Spleen (tissue), 11 donors: ENCODE measurements at regions not wholly inside any gene's neighbourhood (a gene's known extent, or its start where the extent isn't known, plus 50 kb on each side); places are given as distances from the start of the nearest gene placed in this dataset.

Source experiments
- DNase-seq: peaks from one replicate; pipeline ENCODE4 v3.0.0-alpha.2; 2020
- H3K27ac ChIP-seq, 8 donors: fragments of 200-600 bp; sonication (generic) in 7 of 8; 1 replicate in 4 of 8; 2 replicates in 4 of 8; pipeline versions ENCODE4 v1.5.0 to v1.8.0; 2016 to 2021; ENCODE audit warnings: inconsistent platforms in 4 of 8, mild to moderate bottlenecking in 4 of 8, moderate library complexity in 1 of 8
- H3K27me3 ChIP-seq, 7 donors: fragments of 200-600 bp; sonication (generic) in 6 of 7; replicated peaks in 1 of 7; 1 replicate in 4 of 7; 2 replicates in 3 of 7; pipeline versions ENCODE4 v1.5.0 to v1.8.0; 2016 to 2021; ENCODE audit warnings: inconsistent platforms in 3 of 7, mild to moderate bottlenecking in 1 of 7
- H3K36me3 ChIP-seq, 6 donors: fragments of 200-600 bp; sonication (generic) in 5 of 6; 1 replicate in 4 of 6; 2 replicates in 2 of 6; pipeline versions ENCODE4 v1.5.0 to v1.8.0; 2016 to 2021; ENCODE audit warnings: inconsistent platforms in 2 of 6
- H3K4me1 ChIP-seq, 6 donors: fragments of 200-600 bp; sonication (generic) in 5 of 6; 1 replicate in 3 of 6; 2 replicates in 3 of 6; pipeline versions ENCODE4 v1.5.0 to v1.8.0; 2016 to 2021; ENCODE audit warnings: inconsistent platforms in 3 of 6
- H3K4me3 ChIP-seq, 8 donors: fragments of 200-600 bp; sonication (generic) in 7 of 8; 1 replicate in 4 of 8; 2 replicates in 4 of 8; pipeline versions ENCODE4 v1.5.0 to v1.8.0; 2016 to 2021; ENCODE audit warnings: inconsistent platforms in 4 of 8, mild to moderate bottlenecking in 4 of 8, moderate library complexity in 2 of 8
- H3K9me3 ChIP-seq, 8 donors: fragments of 200-600 bp; sonication (generic) in 7 of 8; 1 replicate in 4 of 8; 2 replicates in 4 of 8; pipeline versions ENCODE4 v1.5.0 to v1.8.0; 2016 to 2021; ENCODE audit warnings: inconsistent platforms in 4 of 8
- POLR2A ChIP-seq, 3 donors: fragments of 450-650 bp; IDR thresholded peaks; one replicate each; pipeline ENCODE4 v1.5.1; 2017; ENCODE audit warnings: antibody characterized with exemption in 3 of 3, mild to moderate bottlenecking in 1 of 3
- POLR2AphosphoS5 ChIP-seq, 3 donors: sonication (generic); formaldehyde crosslinking; IDR thresholded peaks; one replicate each; pipeline ENCODE4 v1.5.1; 2017; ENCODE audit warnings: antibody characterized with exemption in 3 of 3
- WGBS, 5 donors: extraction: QIAGEN DNeasy Blood & Tissue Kit in 3 of 5; methylation state at CpG; one replicate each; pipeline versions ENCODE4 v1.1.5 to v1.1.7; 2013 to 2018; 5-methylcytosine and 5-hydroxymethylcytosine counted together
- intact Hi-C: fragments of 100-400 bp; cut with DNase I; formaldehyde crosslinking; loops from one replicate; pipeline ENCODE4 v1.15.0; 2023; ENCODE audit warnings: low total_unique reads
- TF ChIP-seq, protein P1 (sequence below), 11 experiments: fragments of 200-600 bp in 7 of 11; fragments of 450-650 bp in 4 of 11; sonication (generic) in 4 of 11; IDR thresholded peaks in 8 of 11; conservative IDR thresholded peaks in 3 of 11; 1 replicate in 7 of 11; 2 replicates in 4 of 11; pipeline versions ENCODE4 v1.4.0 to v1.8.0; 2016 to 2021; ENCODE audit warnings: antibody characterized with exemption in 11 of 11, inconsistent platforms in 4 of 11, mild to moderate bottlenecking in 1 of 11
- donor health status: healthy with polysubstance abuse.
- donor health status: DM: no; HTN: no; CAD: no; lungs with moderate emphysema.
- donor health status: DM: no; HTN: no; CAD: no.
- donor health status: Bipolar disorder and iron deficiency.
- donor health status: healthy.
- donor health status: DM: no; HTN: no; CAD: no.
- donor health status: DM: yes; HTN: yes; CAD: no.

- no peaks in the 10 kb centered on the region for H3K36me3 ChIP-seq
- no peaks in the 10 kb centered on the region for H3K4me1 ChIP-seq
- no peak overlapping the region for H3K27ac ChIP-seq
- no peak overlapping the region for H3K4me3 ChIP-seq
- WGBS, 5 donors: 88 to 93% (median 92%) methylated on average over 4 of the region's 4 CpGs
- H3K27me3 ChIP-seq: no peaks in the 10 kb centered on the region
- TF ChIP-seq POLR2A (IDR thresholded peaks at IDR 0.05) (no peak), POLR2AphosphoS5 (IDR thresholded peaks at IDR 0.05) (no peak)
- TF ChIP-seq, protein P1, sequence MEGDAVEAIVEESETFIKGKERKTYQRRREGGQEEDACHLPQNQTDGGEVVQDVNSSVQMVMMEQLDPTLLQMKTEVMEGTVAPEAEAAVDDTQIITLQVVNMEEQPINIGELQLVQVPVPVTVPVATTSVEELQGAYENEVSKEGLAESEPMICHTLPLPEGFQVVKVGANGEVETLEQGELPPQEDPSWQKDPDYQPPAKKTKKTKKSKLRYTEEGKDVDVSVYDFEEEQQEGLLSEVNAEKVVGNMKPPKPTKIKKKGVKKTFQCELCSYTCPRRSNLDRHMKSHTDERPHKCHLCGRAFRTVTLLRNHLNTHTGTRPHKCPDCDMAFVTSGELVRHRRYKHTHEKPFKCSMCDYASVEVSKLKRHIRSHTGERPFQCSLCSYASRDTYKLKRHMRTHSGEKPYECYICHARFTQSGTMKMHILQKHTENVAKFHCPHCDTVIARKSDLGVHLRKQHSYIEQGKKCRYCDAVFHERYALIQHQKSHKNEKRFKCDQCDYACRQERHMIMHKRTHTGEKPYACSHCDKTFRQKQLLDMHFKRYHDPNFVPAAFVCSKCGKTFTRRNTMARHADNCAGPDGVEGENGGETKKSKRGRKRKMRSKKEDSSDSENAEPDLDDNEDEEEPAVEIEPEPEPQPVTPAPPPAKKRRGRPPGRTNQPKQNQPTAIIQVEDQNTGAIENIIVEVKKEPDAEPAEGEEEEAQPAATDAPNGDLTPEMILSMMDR (IDR thresholded peaks at IDR 0.05 in 8 of 11, conservative IDR thresholded peaks at IDR 0.05 in 3 of 11): no peak
- peaks cover 0 to 4% (median 0%) of the 10 kb centered on the region in 8 donors for H3K9me3 ChIP-seq
- intact Hi-C loops: no loop called here
- no peak for DNase-seq
Observed at GRCh38 chr2:22062679-22063078, 938.9 kb downstream of the TDRD15 start.

GRCh38 chr2:22076454-22076853 is 952.7 kb downstream of the TDRD15 start:
- intact Hi-C loops: no loop called here
- no peak for TF ChIP-seq POLR2A (IDR thresholded peaks at IDR 0.05)
- TF ChIP-seq, protein P1 (IDR thresholded peaks at IDR 0.05 in 8 of 11, conservative IDR thresholded peaks at IDR 0.05 in 3 of 11): no peak
- no peak for TF ChIP-seq POLR2AphosphoS5 (IDR thresholded peaks at IDR 0.05)

GRCh38 chr2:22078701-22079100 is 954.9 kb downstream of the TDRD15 start:
- no peak for TF ChIP-seq POLR2A (IDR thresholded peaks at IDR 0.05)
- TF ChIP-seq, protein P1 (IDR thresholded peaks at IDR 0.05 in 8 of 11, conservative IDR thresholded peaks at IDR 0.05 in 3 of 11): no peak
- no peak for TF ChIP-seq POLR2AphosphoS5 (IDR thresholded peaks at IDR 0.05)
- H3K27me3 ChIP-seq: no peaks in the 10 kb centered on the region
- DNase-seq: no peak
- H3K4me1 ChIP-seq: no peaks in the 10 kb centered on the region
- H3K4me3 ChIP-seq: no peak overlapping the region
- no peaks in the 10 kb centered on the region for H3K36me3 ChIP-seq
- H3K27ac ChIP-seq: no peak overlapping the region
- H3K9me3 ChIP-seq: peaks cover 0 to 12% (median 2%) of the 10 kb centered on the region in 8 donors
- intact Hi-C loops: no loop called here

More at GRCh38 chr2:22076454-22076853, 952.7 kb downstream of the TDRD15 start:
- Histone ChIP-seq H3K9me3 (peaks cover 0 to 25% (median 14%) of the 10 kb centered on the region in 8 donors), H3K4me1 (no peaks in the 10 kb centered on the region), H3K4me3 (no peak overlapping the region), H3K36me3 (no peaks in the 10 kb centered on the region), H3K27me3 (no peaks in the 10 kb centered on the region), H3K27ac (no peak overlapping the region)
- DNase-seq: no peak
- WGBS, 5 donors: 35 to 58% (median 51%) methylated on average over 1 of the region's 1 CpG

DNA sequence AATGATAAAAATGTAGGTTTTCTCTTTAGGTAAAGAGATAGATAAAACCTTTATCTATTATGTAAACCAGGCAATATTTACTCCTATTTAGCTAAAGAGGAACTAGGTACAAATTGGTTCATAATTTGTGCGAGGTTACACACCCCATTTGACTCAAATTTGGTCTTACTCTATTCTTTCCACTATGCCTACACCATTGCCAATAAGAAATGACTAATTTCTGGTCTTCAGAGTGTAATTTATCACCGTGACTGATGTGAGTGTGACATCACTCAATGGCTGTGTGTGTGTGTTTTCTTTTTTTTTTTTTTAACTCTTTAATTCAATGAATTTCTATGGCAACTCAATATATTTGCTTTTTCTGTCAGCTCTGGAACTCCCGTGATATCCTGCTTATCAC is 955.8 kb downstream of the TDRD15 start:
- intact Hi-C loops: no loop called here
- H3K36me3 ChIP-seq: no peaks in the 10 kb centered on the region
- no peaks in the 10 kb centered on the region for H3K27me3 ChIP-seq
- no peaks in the 10 kb centered on the region for H3K4me1 ChIP-seq
- TF ChIP-seq POLR2A (IDR thresholded peaks at IDR 0.05): no peak
- TF ChIP-seq, protein P1 (IDR thresholded peaks at IDR 0.05 in 8 of 11, conservative IDR thresholded peaks at IDR 0.05 in 3 of 11): no peak
- 66 to 87% (median 73%) methylated on average over 3 of the region's 3 CpGs for WGBS, 5 donors
- H3K9me3 ChIP-seq: peaks cover 0 to 4% (median 0%) of the 10 kb centered on the region in 8 donors
- DNase-seq: no peak
- no peak overlapping the region for H3K4me3 ChIP-seq
- H3K27ac ChIP-seq: no peak overlapping the region
